Vagina (tissue), 2 donors: ENCODE measurements at regions not wholly inside any gene's neighbourhood (a gene's known extent, or its start where the extent isn't known, plus 50 kb on each side); places are given as distances from the start of the nearest gene placed in this dataset.

Experiments used
- POLR2A ChIP-seq, 2 donors: fragments of 450-650 bp; IDR thresholded peaks; one replicate each; pipeline ENCODE4 v1.6.1; 2017; ENCODE audit warnings: antibody characterized with exemption in 2 of 2, mild to moderate bottlenecking in 2 of 2, moderate library complexity in 2 of 2
- POLR2AphosphoS5 ChIP-seq, 2 donors: sonication (generic); formaldehyde crosslinking; IDR thresholded peaks; one replicate each; pipeline ENCODE4 v1.9.0; 2017; ENCODE audit warnings: antibody characterized with exemption in 2 of 2, mild to moderate bottlenecking in 2 of 2, low read depth in 1 of 2; ENCODE audit not compliant: insufficient read depth in 1 of 2
- TF ChIP-seq, protein P1 (sequence below), 3 experiments: fragments of 450-650 bp in 2 of 3; fragments of 200-600 bp in 1 of 3; sonication (generic) in 1 of 3; IDR thresholded peaks; one replicate each; pipeline ENCODE4 v1.5.1; 2017 to 2019; ENCODE audit warnings: antibody characterized with exemption in 3 of 3, mild to moderate bottlenecking in 2 of 3, moderate library complexity in 2 of 3

DNA sequence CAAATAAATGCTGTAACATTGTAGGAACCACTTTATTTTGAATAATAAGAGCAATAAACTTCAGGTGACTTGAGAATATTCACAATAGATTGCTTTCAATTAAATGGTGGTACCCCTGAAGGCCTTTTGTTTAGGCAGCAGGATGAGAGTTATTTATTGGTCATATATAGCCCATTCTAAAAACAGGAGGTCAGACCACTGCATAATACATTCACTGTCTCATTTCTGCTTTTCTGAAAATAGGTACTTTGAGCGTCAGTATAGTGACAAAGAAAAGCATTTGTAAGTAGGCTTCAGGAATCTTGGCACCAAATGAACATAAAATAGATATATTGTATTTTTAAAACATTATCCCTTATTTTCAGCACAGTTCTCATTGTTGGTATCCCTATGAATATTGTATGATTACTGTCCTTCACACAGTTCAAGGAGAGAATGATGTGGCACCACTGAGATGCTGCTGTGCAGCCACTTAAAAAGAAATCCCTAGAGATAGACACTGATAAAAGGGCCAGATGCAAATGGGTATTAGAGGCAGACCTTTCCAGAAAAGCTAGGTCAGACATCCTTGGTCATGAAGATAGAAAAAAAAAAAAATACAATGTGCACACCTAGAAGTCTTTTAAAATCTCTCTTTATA, 381.8 kb upstream of the ST8SIA4 start:
- no peak for TF ChIP-seq POLR2A (IDR thresholded peaks at IDR 0.05)
- TF ChIP-seq, protein P1, sequence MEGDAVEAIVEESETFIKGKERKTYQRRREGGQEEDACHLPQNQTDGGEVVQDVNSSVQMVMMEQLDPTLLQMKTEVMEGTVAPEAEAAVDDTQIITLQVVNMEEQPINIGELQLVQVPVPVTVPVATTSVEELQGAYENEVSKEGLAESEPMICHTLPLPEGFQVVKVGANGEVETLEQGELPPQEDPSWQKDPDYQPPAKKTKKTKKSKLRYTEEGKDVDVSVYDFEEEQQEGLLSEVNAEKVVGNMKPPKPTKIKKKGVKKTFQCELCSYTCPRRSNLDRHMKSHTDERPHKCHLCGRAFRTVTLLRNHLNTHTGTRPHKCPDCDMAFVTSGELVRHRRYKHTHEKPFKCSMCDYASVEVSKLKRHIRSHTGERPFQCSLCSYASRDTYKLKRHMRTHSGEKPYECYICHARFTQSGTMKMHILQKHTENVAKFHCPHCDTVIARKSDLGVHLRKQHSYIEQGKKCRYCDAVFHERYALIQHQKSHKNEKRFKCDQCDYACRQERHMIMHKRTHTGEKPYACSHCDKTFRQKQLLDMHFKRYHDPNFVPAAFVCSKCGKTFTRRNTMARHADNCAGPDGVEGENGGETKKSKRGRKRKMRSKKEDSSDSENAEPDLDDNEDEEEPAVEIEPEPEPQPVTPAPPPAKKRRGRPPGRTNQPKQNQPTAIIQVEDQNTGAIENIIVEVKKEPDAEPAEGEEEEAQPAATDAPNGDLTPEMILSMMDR (IDR thresholded peaks at IDR 0.05): no peak
- no peak for TF ChIP-seq POLR2AphosphoS5 (IDR thresholded peaks at IDR 0.05; ENCODE audit: insufficient read depth in 1 of 2, low read depth in 1 of 2)
